ENCODE measurements at regions not wholly inside any gene's neighbourhood (a gene's known extent, or its start where the extent isn't known, plus 50 kb on each side); places are given as distances from the start of the nearest gene placed in this dataset.
"Not testable (repeated sequence)": the region's sequence is repeated elsewhere in the genome, so short reads cannot be mapped to it uniquely, and the experiment has no call there.

GRCh38 chr16:26505496-26505895, 561.2 kb upstream of the C16orf82 start:
- Histone ChIP-seq H3K9me3 (ENCODE audit: insufficient read depth, low read depth, low read length) (no peaks in the 10 kb centered on the region), H3K9ac (ENCODE audit: low read depth, low read length) (no peak overlapping the region), H3K27ac (ENCODE audit: low read depth, low read length) (no peak overlapping the region)

DNA sequence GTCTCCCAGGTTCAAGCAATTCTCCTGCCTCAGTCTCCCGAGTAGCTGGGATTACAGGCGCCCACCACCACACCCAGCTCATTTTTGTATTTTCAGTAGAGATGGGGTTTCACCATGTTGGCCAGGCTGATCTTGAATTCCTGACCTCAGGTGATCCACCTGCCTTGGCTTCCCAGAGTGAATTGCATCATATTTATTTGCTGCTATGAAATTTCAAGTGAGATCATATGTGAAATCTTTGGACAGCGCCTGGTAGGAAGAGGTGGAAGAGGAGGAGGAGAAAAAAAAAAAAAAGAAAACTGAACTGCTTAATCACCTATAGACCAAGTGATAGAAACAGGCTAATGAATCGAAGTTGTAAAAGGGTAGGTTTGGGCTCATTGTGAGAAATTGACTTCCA, 557.8 kb upstream of the C16orf82 start:
- not testable (repeated sequence) for H3K36me3 ChIP-seq (ENCODE audit: insufficient read depth, low read length); H3K4me1 ChIP-seq (ENCODE audit: insufficient read depth, low read length); H3K27me3 ChIP-seq (ENCODE audit: insufficient read depth, low read length); H3K9ac ChIP-seq (ENCODE audit: low read depth, low read length); H3K9me3 ChIP-seq (ENCODE audit: insufficient read depth, low read depth, low read length); H3K27ac ChIP-seq (ENCODE audit: low read depth, low read length); H3K4me3 ChIP-seq (ENCODE audit: low read length)
- 95% methylated on average over 4 of the region's 4 CpGs for WGBS

More at GRCh38 chr16:26505496-26505895, 561.2 kb upstream of the C16orf82 start:
- Histone ChIP-seq H3K27me3 (ENCODE audit: insufficient read depth, low read length) (no peaks in the 10 kb centered on the region), H3K36me3 (ENCODE audit: insufficient read depth, low read length) (no peaks in the 10 kb centered on the region), H3K4me3 (ENCODE audit: low read length) (no peak overlapping the region), H3K4me1 (ENCODE audit: insufficient read depth, low read length) (peaks cover 5% of the 10 kb centered on the region; the same call in 1 of the 2 replicates)

GRCh38 chr16:26510924-26511323, 555.8 kb upstream of the C16orf82 start:
- Histone ChIP-seq H3K27ac (ENCODE audit: low read depth, low read length) (no peak overlapping the region), H3K9me3 (ENCODE audit: insufficient read depth, low read depth, low read length) (no peaks in the 10 kb centered on the region), H3K36me3 (ENCODE audit: insufficient read depth, low read length) (no peaks in the 10 kb centered on the region), H3K27me3 (ENCODE audit: insufficient read depth, low read length) (no peaks in the 10 kb centered on the region), H3K9ac (ENCODE audit: low read depth, low read length) (no peak overlapping the region), H3K4me1 (ENCODE audit: insufficient read depth, low read length) (no peaks in the 10 kb centered on the region), H3K4me3 (ENCODE audit: low read length) (no peak overlapping the region)
- 92% methylated on average over 1 of the region's 1 CpG for WGBS

DNA sequence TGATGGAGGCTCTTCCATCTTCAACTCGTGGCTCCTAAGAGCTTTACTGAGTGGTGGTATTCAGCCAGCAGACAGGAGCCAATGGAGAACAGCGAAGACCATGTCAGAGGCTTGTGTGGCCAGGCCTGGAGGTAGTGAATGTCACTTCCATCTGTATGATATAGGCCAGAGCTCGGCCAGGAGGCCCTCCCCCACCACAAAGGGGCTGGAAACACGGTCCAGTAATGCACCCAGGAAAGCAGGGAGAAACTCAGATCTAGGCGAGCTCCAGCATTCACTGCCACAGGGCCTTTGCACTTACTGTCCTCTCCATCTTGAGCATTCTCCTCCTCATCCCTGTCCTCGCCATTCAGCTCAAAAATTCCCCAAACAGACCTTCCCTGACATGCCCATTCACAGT, 555.3 kb upstream of the C16orf82 start:
- Histone ChIP-seq H3K27me3 (ENCODE audit: insufficient read depth, low read length) (no peaks in the 10 kb centered on the region), H3K36me3 (ENCODE audit: insufficient read depth, low read length) (no peaks in the 10 kb centered on the region), H3K9me3 (ENCODE audit: insufficient read depth, low read depth, low read length) (no peaks in the 10 kb centered on the region), H3K9ac (ENCODE audit: low read depth, low read length) (no peak overlapping the region), H3K4me3 (ENCODE audit: low read length) (no peak overlapping the region), H3K4me1 (ENCODE audit: insufficient read depth, low read length) (no peaks in the 10 kb centered on the region), H3K27ac (ENCODE audit: low read depth, low read length) (no peak overlapping the region)
- 81% methylated on average over 6 of the region's 6 CpGs for WGBS

DNA sequence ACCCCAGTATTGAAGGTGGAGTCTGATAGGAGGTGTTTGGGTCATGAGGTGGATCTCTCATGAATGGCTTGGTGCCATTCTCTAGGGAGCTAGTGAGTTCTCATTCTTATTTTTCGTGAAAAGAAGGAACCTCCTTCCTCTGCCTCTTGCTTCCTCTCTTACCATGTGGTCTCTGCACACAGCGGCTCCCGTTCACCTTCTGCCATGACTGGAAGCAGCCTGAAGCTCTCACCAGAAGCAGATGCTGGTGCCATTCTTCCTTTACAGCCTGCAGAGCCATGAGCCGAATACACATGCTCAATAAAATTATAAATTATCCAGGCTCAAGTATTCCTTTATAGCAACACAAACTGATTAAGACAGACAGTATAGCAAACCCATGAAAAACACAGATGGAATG, 545.1 kb upstream of the C16orf82 start:
- 84% methylated on average over 4 of the region's 4 CpGs for WGBS
- H3K9ac ChIP-seq (ENCODE audit: low read depth, low read length): no peak overlapping the region
- no peaks in the 10 kb centered on the region for H3K4me1 ChIP-seq (ENCODE audit: insufficient read depth, low read length)

DNA sequence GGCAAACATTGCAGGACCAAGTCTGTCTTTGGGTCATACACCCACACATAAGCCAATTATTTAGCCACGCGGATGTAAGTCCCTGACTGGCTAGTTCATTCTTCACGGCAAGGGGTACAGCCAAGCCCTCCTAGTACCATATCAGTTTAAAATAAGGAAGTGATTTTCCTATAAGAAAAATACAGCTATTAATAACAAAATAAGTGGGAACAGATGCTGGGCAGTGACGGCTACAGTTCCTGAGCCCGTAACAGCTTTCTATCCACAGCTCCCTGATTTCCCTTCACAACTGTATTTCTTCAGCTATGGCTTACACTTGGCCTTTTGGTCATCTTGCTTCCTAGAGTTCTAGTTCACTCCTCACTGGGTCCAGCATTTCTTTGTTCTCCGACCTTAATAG, 542.4 kb upstream of the C16orf82 start:
- Histone ChIP-seq H3K9ac (ENCODE audit: low read depth, low read length) (no peak overlapping the region), H3K9me3 (ENCODE audit: insufficient read depth, low read depth, low read length) (no peaks in the 10 kb centered on the region), H3K36me3 (ENCODE audit: insufficient read depth, low read length) (no peaks in the 10 kb centered on the region), H3K27ac (ENCODE audit: low read depth, low read length) (no peak overlapping the region), H3K27me3 (ENCODE audit: insufficient read depth, low read length) (no peaks in the 10 kb centered on the region), H3K4me1 (ENCODE audit: insufficient read depth, low read length) (no peaks in the 10 kb centered on the region), H3K4me3 (ENCODE audit: low read length) (no peak overlapping the region)
- WGBS: 96% methylated on average over 6 of the region's 6 CpGs

More for the DNA sequence above, 545.1 kb upstream of the C16orf82 start:
- H3K27ac ChIP-seq (ENCODE audit: low read depth, low read length): no peak overlapping the region
- no peak overlapping the region for H3K4me3 ChIP-seq (ENCODE audit: low read length)
- H3K27me3 ChIP-seq (ENCODE audit: insufficient read depth, low read length): no peaks in the 10 kb centered on the region
- no peaks in the 10 kb centered on the region for H3K36me3 ChIP-seq (ENCODE audit: insufficient read depth, low read length)
- H3K9me3 ChIP-seq (ENCODE audit: insufficient read depth, low read depth, low read length): no peaks in the 10 kb centered on the region

- no peaks in the 10 kb centered on the region for H3K9me3 ChIP-seq (ENCODE audit: insufficient read depth, low read depth, low read length)
- H3K4me1 ChIP-seq (ENCODE audit: insufficient read depth, low read length): no peaks in the 10 kb centered on the region
- no peak overlapping the region for H3K9ac ChIP-seq (ENCODE audit: low read depth, low read length)
- no peak overlapping the region for H3K4me3 ChIP-seq (ENCODE audit: low read length)
- no peaks in the 10 kb centered on the region for H3K27me3 ChIP-seq (ENCODE audit: insufficient read depth, low read length)
- WGBS: 90% methylated on average over 3 of the region's 3 CpGs
- no peak overlapping the region for H3K27ac ChIP-seq (ENCODE audit: low read depth, low read length)
- H3K36me3 ChIP-seq (ENCODE audit: insufficient read depth, low read length): no peaks in the 10 kb centered on the region
Observed at GRCh38 chr16:26524846-26525245, 541.9 kb upstream of the C16orf82 start.

GRCh38 chr16:26525856-26526255, 540.9 kb upstream of the C16orf82 start:
- no peaks in the 10 kb centered on the region for H3K9me3 ChIP-seq (ENCODE audit: insufficient read depth, low read depth, low read length)
- H3K9ac ChIP-seq (ENCODE audit: low read depth, low read length): no peak overlapping the region
- no peaks in the 10 kb centered on the region for H3K4me1 ChIP-seq (ENCODE audit: insufficient read depth, low read length)
- H3K36me3 ChIP-seq (ENCODE audit: insufficient read depth, low read length): no peaks in the 10 kb centered on the region
- H3K27ac ChIP-seq (ENCODE audit: low read depth, low read length): no peak overlapping the region
- no peak overlapping the region for H3K4me3 ChIP-seq (ENCODE audit: low read length)
- no peaks in the 10 kb centered on the region for H3K27me3 ChIP-seq (ENCODE audit: insufficient read depth, low read length)

DNA sequence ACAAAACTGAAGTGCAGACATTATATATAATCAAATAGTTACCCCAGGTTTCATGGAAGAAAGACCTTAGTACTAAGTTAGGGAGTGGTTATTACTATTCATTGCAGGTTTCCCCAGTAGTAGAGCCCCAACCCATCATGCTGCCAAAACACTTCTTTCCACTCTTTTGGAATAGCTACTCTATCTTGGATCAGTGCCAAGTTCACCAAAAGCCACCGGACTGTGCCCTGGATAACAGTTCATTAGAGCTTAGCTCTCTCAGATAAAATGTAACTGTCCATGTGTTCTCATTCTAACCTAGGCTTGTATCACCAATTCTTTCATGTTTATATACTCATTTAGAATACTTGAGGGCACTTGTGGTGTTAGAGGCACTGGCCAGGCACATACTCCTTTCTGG, 540.1 kb upstream of the C16orf82 start:
- WGBS: 96% methylated on average over 1 of the region's 1 CpG
- no peaks in the 10 kb centered on the region for H3K9me3 ChIP-seq (ENCODE audit: insufficient read depth, low read depth, low read length)
- H3K27ac ChIP-seq (ENCODE audit: low read depth, low read length): no peak overlapping the region
- no peaks in the 10 kb centered on the region for H3K27me3 ChIP-seq (ENCODE audit: insufficient read depth, low read length)
- no peak overlapping the region for H3K4me3 ChIP-seq (ENCODE audit: low read length)
- H3K4me1 ChIP-seq (ENCODE audit: insufficient read depth, low read length): no peaks in the 10 kb centered on the region
- H3K9ac ChIP-seq (ENCODE audit: low read depth, low read length): no peak overlapping the region
- no peaks in the 10 kb centered on the region for H3K36me3 ChIP-seq (ENCODE audit: insufficient read depth, low read length)

- no peaks in the 10 kb centered on the region for H3K4me1 ChIP-seq (ENCODE audit: insufficient read depth, low read length)
- H3K27me3 ChIP-seq (ENCODE audit: insufficient read depth, low read length): no peaks in the 10 kb centered on the region
- no peaks in the 10 kb centered on the region for H3K9me3 ChIP-seq (ENCODE audit: insufficient read depth, low read depth, low read length)
- H3K27ac ChIP-seq (ENCODE audit: low read depth, low read length): no peak overlapping the region
- H3K36me3 ChIP-seq (ENCODE audit: insufficient read depth, low read length): no peaks in the 10 kb centered on the region
- H3K9ac ChIP-seq (ENCODE audit: low read depth, low read length): no peak overlapping the region
- no peak overlapping the region for H3K4me3 ChIP-seq (ENCODE audit: low read length)
- 78% methylated on average over 6 of the region's 6 CpGs for WGBS
Observed at GRCh38 chr16:26530584-26531289, 536.0 kb upstream of the C16orf82 start.

- Histone ChIP-seq H3K27me3 (ENCODE audit: insufficient read depth, low read length) (no peaks in the 10 kb centered on the region), H3K27ac (ENCODE audit: low read depth, low read length) (no peak overlapping the region), H3K9me3 (ENCODE audit: insufficient read depth, low read depth, low read length) (no peaks in the 10 kb centered on the region), H3K36me3 (ENCODE audit: insufficient read depth, low read length) (no peaks in the 10 kb centered on the region), H3K4me1 (ENCODE audit: insufficient read depth, low read length) (no peaks in the 10 kb centered on the region), H3K9ac (ENCODE audit: low read depth, low read length) (no peak overlapping the region), H3K4me3 (ENCODE audit: low read length) (no peak overlapping the region)
- WGBS: 98% methylated on average over 4 of the region's 4 CpGs
Observed at GRCh38 chr16:26531290-26531730, 535.4 kb upstream of the C16orf82 start.

DNA sequence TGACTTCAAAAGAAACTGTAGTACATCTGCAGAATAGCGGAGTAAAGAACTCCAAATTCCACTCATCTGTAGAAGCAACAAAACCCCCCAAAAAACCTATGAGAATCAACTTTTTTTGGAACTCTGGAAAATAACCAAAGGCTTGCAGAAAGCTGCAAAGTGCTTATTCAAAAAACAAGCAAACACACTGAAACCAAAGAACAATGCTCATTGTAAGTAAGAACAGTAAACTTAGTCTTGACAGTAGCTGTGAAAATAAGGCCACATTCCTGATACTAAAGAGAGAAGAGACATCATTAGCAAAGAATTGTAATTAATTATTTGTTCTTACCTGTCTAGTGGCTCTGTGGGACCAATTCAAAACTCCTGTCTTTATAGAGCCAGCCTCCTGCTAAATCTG, 534.3 kb upstream of the C16orf82 start:
- Histone ChIP-seq H3K27ac (ENCODE audit: low read depth, low read length) (no peak overlapping the region), H3K27me3 (ENCODE audit: insufficient read depth, low read length) (no peaks in the 10 kb centered on the region), H3K36me3 (ENCODE audit: insufficient read depth, low read length) (no peaks in the 10 kb centered on the region), H3K9me3 (ENCODE audit: insufficient read depth, low read depth, low read length) (no peaks in the 10 kb centered on the region), H3K9ac (ENCODE audit: low read depth, low read length) (no peak overlapping the region), H3K4me3 (ENCODE audit: low read length) (no peak overlapping the region), H3K4me1 (ENCODE audit: insufficient read depth, low read length) (no peaks in the 10 kb centered on the region)
- WGBS: 96% methylated on average over 1 of the region's 1 CpG
